ENCODE measurements at regions not wholly inside any gene's neighbourhood (a gene's known extent, or its start where the extent isn't known, plus 50 kb on each side); places are given as distances from the start of the nearest gene placed in this dataset.

DNA sequence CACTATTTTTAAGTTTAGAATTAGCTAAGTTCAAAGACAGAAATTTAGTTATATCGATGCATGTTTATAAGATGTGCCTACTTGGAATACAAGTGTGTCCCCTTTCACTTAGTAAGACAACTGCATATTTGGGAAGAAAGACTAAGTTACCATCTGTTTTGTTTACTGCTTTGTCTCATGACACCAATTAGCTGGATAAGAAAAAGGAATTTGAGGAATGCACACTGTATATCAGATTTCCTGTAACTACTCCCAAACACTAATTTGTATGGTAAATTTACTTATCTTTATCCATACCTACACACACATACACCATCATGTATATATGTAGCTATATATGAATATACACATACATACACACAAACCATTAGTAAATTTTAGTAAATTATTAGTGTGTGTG, 1442.8 kb upstream of the IGFBP7 start:
- TF ChIP-seq CTCF (IDR thresholded peaks at IDR 0.05) = no peak
- TF ChIP-seq POLR2A (IDR thresholded peaks at IDR 0.05) = no peak

Measured in heart left ventricle (tissue), 13 donors.